WTC11 (cell line): ENCODE measurements at regions not wholly inside any gene's neighbourhood (a gene's known extent, or its start where the extent isn't known, plus 50 kb on each side); places are given as distances from the start of the nearest gene placed in this dataset.

Experiments used
- ATAC-seq: fragments of 200-7000 bp; cut with Tn5 transposase; 2 replicates; pipeline ENCODE4 v1.10.0; 2021; ENCODE audit warnings: mild to moderate bottlenecking, moderate library complexity
- CTCF ChIA-PET: fragments of 300-600 bp; sonication (Branson Sonifier 250); formaldehyde crosslinking; loops from one replicate; lab custom pipeline; 2021; ENCODE audit warnings: antibody characterized with exemption; lab: Charles Lee
- POLR2A ChIA-PET: fragments of 350-600 bp; sonication (Branson Sonifier 250); formaldehyde crosslinking; loops from one replicate; lab custom pipeline; 2021; ENCODE audit warnings: antibody characterized with exemption; lab: Charles Lee
- DNase-seq: peaks from one replicate; pipeline ENCODE4 v3.0.0; 2021; ENCODE audit warnings: low spot score
- H3K27ac Mint-ChIP-seq: 2 replicates; pipeline ENCODE4 v1.8.0; 2021; ENCODE audit warnings: mixed read lengths
- H3K27me3 Mint-ChIP-seq: 2 replicates; pipeline ENCODE4 v1.8.0; 2021; ENCODE audit warnings: low read depth, mild to moderate bottlenecking, moderate library complexity, mixed read lengths
- H3K36me3 Mint-ChIP-seq: 2 replicates; pipeline ENCODE4 v1.8.0; 2021; ENCODE audit warnings: mixed read lengths
- H3K4me1 Mint-ChIP-seq: 2 replicates; pipeline ENCODE4 v1.8.0; 2022; ENCODE audit warnings: mixed read lengths
- H3K4me3 Mint-ChIP-seq: 2 replicates; pipeline ENCODE4 v1.8.0; 2021; ENCODE audit warnings: mild to moderate bottlenecking, moderate library complexity, mixed read lengths
- H3K9me3 Mint-ChIP-seq: 2 replicates; pipeline ENCODE4 v1.8.0; 2021; ENCODE audit warnings: mixed read lengths
- ATF2 ChIP-seq: sonication (generic); formaldehyde crosslinking; IDR thresholded peaks from 2 replicates; pipeline ENCODE4 v1.8.1; 2022; ENCODE audit warnings: low read depth, missing genetic modification reagents, borderline replicate concordance
- EMX1 ChIP-seq: fragments of 250-450 bp; sonication (Bioruptor Pico); IDR thresholded peaks from 2 replicates; pipeline ENCODE4 v1.8.0; 2021; ENCODE audit warnings: mild to moderate bottlenecking
- FOXK1 ChIP-seq: sonication (generic); formaldehyde crosslinking; IDR thresholded peaks from 2 replicates; pipeline ENCODE4 v1.8.0; 2022; ENCODE audit warnings: mild to moderate bottlenecking, moderate library complexity, missing genetic modification reagents
- GABPB1 ChIP-seq: sonication (generic); formaldehyde crosslinking; IDR thresholded peaks from 2 replicates; pipeline ENCODE4 v1.8.1; 2023; ENCODE audit warnings: mild to moderate bottlenecking, missing genetic modification reagents
- JUN ChIP-seq: sonication (generic); formaldehyde crosslinking; IDR thresholded peaks from 2 replicates; pipeline ENCODE4 v1.8.0; 2023; ENCODE audit warnings: mild to moderate bottlenecking, missing genetic modification reagents
- MXD4 ChIP-seq: fragments of 250-450 bp; sonication (Bioruptor Pico); IDR thresholded peaks from 2 replicates; pipeline ENCODE4 v1.8.0; 2021; ENCODE audit warnings: mild to moderate bottlenecking, moderate library complexity, borderline replicate concordance
- MYBL2 ChIP-seq: sonication (generic); formaldehyde crosslinking; IDR thresholded peaks from 2 replicates; pipeline ENCODE4 v1.8.1; 2023; ENCODE audit warnings: mild to moderate bottlenecking, moderate library complexity, missing genetic modification reagents
- RORB ChIP-seq: fragments of 250-450 bp; sonication (Bioruptor Pico); IDR thresholded peaks from 2 replicates; pipeline ENCODE4 v1.9.0; 2021; ENCODE audit warnings: mild to moderate bottlenecking
- SMAD3 ChIP-seq: sonication (generic); formaldehyde crosslinking; IDR thresholded peaks from 2 replicates; pipeline ENCODE4 v1.8.0; 2022; ENCODE audit warnings: missing genetic modification reagents, mild to moderate bottlenecking, borderline replicate concordance
- SOX15 ChIP-seq: fragments of 250-450 bp; sonication (Bioruptor Pico); IDR thresholded peaks from 2 replicates; pipeline ENCODE4 v1.9.0; 2021; ENCODE audit warnings: mild to moderate bottlenecking
- SP1 ChIP-seq: sonication (generic); formaldehyde crosslinking; conservative IDR thresholded peaks from 2 replicates; pipeline ENCODE4 v1.8.1; 2022; ENCODE audit warnings: missing genetic modification reagents
- ZNF317 ChIP-seq: sonication (generic); formaldehyde crosslinking; IDR thresholded peaks from 2 replicates; pipeline ENCODE4 v1.8.1; 2023; ENCODE audit warnings: low read depth, mild to moderate bottlenecking, moderate library complexity, missing genetic modification reagents, borderline replicate concordance
- TF ChIP-seq, protein P1 (sequence below): sonication (generic); formaldehyde crosslinking; IDR thresholded peaks from 2 replicates; pipeline ENCODE4 v1.8.0; 2022; ENCODE audit warnings: mild to moderate bottlenecking, missing genetic modification reagents
- TF ChIP-seq, protein P2 (sequence below): fragments of 250-450 bp; sonication (Bioruptor Pico); IDR thresholded peaks from 2 replicates; pipeline ENCODE4 v1.8.0; 2021; ENCODE audit warnings: mild to moderate bottlenecking
- TF ChIP-seq, protein P3 (sequence below): sonication (generic); formaldehyde crosslinking; IDR thresholded peaks from 2 replicates; pipeline ENCODE4 v1.8.1; 2023; ENCODE audit warnings: mild to moderate bottlenecking, moderate library complexity, missing genetic modification reagents
- TF ChIP-seq, protein P4 (sequence below): sonication (generic); formaldehyde crosslinking; IDR thresholded peaks from 2 replicates; pipeline ENCODE4 v1.8.0; 2022; ENCODE audit warnings: missing genetic modification reagents
- TF ChIP-seq, protein P5 (sequence below): sonication (generic); formaldehyde crosslinking; IDR thresholded peaks from 2 replicates; pipeline ENCODE4 v1.8.0; 2023; ENCODE audit warnings: missing genetic modification reagents, mild to moderate bottlenecking, borderline replicate concordance
- TF ChIP-seq, protein P6 (sequence below): fragments of 250-450 bp; sonication (Bioruptor Pico); IDR thresholded peaks from 2 replicates; pipeline ENCODE4 v1.9.0; 2021; ENCODE audit warnings: mild to moderate bottlenecking

- H3K36me3 Mint-ChIP-seq, result no peaks in the 10 kb centered on the region
- no peak overlapping the region for H3K4me3 Mint-ChIP-seq
- H3K27ac Mint-ChIP-seq, result no peak overlapping the region
- no peaks in the 10 kb centered on the region for H3K9me3 Mint-ChIP-seq
- no peaks in the 10 kb centered on the region for H3K27me3 Mint-ChIP-seq
- no peaks in the 10 kb centered on the region for H3K4me1 Mint-ChIP-seq
- TF ChIP-seq SOX15 (CRISPR knock-in tag) (no peak), SP1 (CRISPR knock-in tag) (no peak), EMX1 (no peak), ZNF317 (no peak), SMAD3 (CRISPR knock-in tag) (no peak), GABPB1 (CRISPR knock-in tag) (no peak), JUN (CRISPR knock-in tag) (no peak), RORB (CRISPR knock-in tag) (no peak), FOXK1 (CRISPR knock-in tag) (no peak), MYBL2 (CRISPR knock-in tag) (no peak), MXD4 (no peak), ATF2 (CRISPR knock-in tag) (no peak)
- TF ChIP-seq, protein P1, sequence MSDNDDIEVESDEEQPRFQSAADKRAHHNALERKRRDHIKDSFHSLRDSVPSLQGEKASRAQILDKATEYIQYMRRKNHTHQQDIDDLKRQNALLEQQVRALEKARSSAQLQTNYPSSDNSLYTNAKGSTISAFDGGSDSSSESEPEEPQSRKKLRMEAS (CRISPR knock-in tag), result no peak
- TF ChIP-seq, protein P2, sequence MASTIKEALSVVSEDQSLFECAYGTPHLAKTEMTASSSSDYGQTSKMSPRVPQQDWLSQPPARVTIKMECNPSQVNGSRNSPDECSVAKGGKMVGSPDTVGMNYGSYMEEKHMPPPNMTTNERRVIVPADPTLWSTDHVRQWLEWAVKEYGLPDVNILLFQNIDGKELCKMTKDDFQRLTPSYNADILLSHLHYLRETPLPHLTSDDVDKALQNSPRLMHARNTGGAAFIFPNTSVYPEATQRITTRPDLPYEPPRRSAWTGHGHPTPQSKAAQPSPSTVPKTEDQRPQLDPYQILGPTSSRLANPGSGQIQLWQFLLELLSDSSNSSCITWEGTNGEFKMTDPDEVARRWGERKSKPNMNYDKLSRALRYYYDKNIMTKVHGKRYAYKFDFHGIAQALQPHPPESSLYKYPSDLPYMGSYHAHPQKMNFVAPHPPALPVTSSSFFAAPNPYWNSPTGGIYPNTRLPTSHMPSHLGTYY, result no peak
- TF ChIP-seq, protein P3, sequence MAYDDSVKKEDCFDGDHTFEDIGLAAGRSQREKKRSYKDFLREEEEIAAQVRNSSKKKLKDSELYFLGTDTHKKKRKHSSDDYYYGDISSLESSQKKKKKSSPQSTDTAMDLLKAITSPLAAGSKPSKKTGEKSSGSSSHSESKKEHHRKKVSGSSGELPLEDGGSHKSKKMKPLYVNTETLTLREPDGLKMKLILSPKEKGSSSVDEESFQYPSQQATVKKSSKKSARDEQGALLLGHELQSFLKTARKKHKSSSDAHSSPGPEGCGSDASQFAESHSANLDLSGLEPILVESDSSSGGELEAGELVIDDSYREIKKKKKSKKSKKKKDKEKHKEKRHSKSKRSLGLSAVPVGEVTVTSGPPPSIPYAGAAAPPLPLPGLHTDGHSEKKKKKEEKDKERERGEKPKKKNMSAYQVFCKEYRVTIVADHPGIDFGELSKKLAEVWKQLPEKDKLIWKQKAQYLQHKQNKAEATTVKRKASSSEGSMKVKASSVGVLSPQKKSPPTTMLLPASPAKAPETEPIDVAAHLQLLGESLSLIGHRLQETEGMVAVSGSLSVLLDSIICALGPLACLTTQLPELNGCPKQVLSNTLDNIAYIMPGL, result no peak
- TF ChIP-seq, protein P4, sequence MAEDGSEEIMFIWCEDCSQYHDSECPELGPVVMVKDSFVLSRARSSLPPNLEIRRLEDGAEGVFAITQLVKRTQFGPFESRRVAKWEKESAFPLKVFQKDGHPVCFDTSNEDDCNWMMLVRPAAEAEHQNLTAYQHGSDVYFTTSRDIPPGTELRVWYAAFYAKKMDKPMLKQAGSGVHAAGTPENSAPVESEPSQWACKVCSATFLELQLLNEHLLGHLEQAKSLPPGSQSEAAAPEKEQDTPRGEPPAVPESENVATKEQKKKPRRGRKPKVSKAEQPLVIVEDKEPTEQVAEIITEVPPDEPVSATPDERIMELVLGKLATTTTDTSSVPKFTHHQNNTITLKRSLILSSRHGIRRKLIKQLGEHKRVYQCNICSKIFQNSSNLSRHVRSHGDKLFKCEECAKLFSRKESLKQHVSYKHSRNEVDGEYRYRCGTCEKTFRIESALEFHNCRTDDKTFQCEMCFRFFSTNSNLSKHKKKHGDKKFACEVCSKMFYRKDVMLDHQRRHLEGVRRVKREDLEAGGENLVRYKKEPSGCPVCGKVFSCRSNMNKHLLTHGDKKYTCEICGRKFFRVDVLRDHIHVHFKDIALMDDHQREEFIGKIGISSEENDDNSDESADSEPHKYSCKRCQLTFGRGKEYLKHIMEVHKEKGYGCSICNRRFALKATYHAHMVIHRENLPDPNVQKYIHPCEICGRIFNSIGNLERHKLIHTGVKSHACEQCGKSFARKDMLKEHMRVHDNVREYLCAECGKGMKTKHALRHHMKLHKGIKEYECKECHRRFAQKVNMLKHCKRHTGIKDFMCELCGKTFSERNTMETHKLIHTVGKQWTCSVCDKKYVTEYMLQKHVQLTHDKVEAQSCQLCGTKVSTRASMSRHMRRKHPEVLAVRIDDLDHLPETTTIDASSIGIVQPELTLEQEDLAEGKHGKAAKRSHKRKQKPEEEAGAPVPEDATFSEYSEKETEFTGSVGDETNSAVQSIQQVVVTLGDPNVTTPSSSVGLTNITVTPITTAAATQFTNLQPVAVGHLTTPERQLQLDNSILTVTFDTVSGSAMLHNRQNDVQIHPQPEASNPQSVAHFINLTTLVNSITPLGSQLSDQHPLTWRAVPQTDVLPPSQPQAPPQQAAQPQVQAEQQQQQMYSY, result no peak
- TF ChIP-seq, protein P5, sequence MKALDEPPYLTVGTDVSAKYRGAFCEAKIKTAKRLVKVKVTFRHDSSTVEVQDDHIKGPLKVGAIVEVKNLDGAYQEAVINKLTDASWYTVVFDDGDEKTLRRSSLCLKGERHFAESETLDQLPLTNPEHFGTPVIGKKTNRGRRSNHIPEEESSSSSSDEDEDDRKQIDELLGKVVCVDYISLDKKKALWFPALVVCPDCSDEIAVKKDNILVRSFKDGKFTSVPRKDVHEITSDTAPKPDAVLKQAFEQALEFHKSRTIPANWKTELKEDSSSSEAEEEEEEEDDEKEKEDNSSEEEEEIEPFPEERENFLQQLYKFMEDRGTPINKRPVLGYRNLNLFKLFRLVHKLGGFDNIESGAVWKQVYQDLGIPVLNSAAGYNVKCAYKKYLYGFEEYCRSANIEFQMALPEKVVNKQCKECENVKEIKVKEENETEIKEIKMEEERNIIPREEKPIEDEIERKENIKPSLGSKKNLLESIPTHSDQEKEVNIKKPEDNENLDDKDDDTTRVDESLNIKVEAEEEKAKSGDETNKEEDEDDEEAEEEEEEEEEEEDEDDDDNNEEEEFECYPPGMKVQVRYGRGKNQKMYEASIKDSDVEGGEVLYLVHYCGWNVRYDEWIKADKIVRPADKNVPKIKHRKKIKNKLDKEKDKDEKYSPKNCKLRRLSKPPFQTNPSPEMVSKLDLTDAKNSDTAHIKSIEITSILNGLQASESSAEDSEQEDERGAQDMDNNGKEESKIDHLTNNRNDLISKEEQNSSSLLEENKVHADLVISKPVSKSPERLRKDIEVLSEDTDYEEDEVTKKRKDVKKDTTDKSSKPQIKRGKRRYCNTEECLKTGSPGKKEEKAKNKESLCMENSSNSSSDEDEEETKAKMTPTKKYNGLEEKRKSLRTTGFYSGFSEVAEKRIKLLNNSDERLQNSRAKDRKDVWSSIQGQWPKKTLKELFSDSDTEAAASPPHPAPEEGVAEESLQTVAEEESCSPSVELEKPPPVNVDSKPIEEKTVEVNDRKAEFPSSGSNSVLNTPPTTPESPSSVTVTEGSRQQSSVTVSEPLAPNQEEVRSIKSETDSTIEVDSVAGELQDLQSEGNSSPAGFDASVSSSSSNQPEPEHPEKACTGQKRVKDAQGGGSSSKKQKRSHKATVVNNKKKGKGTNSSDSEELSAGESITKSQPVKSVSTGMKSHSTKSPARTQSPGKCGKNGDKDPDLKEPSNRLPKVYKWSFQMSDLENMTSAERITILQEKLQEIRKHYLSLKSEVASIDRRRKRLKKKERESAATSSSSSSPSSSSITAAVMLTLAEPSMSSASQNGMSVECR (CRISPR knock-in tag), result no peak
- TF ChIP-seq, protein P6, sequence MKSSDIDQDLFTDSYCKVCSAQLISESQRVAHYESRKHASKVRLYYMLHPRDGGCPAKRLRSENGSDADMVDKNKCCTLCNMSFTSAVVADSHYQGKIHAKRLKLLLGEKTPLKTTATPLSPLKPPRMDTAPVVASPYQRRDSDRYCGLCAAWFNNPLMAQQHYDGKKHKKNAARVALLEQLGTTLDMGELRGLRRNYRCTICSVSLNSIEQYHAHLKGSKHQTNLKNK (CRISPR knock-in tag), result no peak
- ChIA-PET CTCF (interaction anchor here (1.0 to 1.2 kb wide), 2 partner anchors 215 to 216 kb away, joined by 3 to 4 read pairs; no protein-coding TSS in a partner anchor), POLR2A (interaction anchor here (0.7 kb wide), 1 partner anchor 11 kb away, joined by 4 read pairs; no protein-coding TSS in a partner anchor)
- ATAC-seq (no peak), DNase-seq (no peak)
Measured at GRCh38 chr9:91130796-91131318, 230.9 kb downstream of the AUH start.
